GM12892 (cell line): ENCODE measurements at regions not wholly inside any gene's neighbourhood (a gene's known extent, or its start where the extent isn't known, plus 50 kb on each side); places are given as distances from the start of the nearest gene placed in this dataset.

ENCODE experiments used
- DNase-seq: peaks from one replicate; pipeline ENCODE4 v3.0.0; 2011; ENCODE audit not compliant: insufficient read length
- FAIRE-seq: peaks from 2 replicates; lab custom pipeline; 2011; peaks lifted over from hg19 to GRCh38; lab: Jason Lieb, UNC
- POLR2A ChIP-seq: IDR thresholded peaks from 2 replicates; pipeline ENCODE4 v1.6.1; 2011; ENCODE audit warnings: low read depth, low read length, control low read depth
- POLR2AphosphoS5 ChIP-seq: IDR thresholded peaks from 2 replicates; pipeline ENCODE4 v1.6.1; 2011; ENCODE audit warnings: low read depth, low read length, control low read depth
- TAF1 ChIP-seq: IDR thresholded peaks from 2 replicates; pipeline ENCODE4 v1.6.1; 2011; ENCODE audit warnings: low read depth, mild to moderate bottlenecking, control low read depth, low read length, borderline replicate concordance

DNA sequence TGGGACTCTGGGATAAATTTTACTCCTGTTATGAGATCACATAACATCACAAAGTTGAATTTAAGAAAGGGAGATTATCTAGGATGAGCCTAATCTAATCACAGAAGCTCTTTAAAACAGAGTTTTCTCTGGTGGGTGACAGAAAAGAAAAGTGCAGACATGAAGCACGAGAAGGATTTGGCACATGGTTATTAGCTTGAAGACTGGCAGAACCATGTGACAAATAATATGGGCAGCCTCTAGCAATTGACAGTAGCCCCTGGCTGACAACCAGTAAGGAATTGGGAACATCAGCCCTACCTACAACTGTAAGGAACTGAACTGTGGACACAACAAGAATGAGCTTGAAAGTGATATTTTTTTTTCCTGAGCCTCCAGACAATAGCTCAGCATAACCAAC lies 243.1 kb downstream of the HTR1A start:
- TF ChIP-seq POLR2A (no peak), POLR2AphosphoS5 (no peak), TAF1 (no peak)
- DNase-seq = no peak
- no peak for FAIRE-seq

- FAIRE-seq (no peak), DNase-seq (no peak)
- TF ChIP-seq POLR2AphosphoS5 (no peak), POLR2A (no peak), TAF1 (no peak)
These were observed 262.0 kb downstream of the HTR1A start for GRCh38 chr5:63700241-63700640.

DNA sequence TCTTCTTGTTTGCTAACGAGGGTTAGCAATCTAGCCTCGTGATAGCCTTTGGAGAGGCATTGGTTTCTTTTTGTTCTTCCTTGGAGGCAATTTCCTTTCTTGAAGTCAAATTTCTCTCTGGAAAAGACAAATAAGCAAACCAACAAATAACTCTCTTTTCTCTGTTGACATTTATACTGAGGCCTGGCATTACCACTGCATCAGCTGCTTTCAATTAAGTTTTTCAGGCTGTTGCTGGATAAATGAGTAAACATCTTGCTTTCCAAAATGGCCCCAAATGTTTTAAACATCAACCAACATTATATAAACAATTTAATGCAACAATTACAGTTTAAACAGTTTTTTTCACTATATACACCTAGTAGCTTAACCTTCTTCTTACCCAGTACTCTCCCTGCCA lies 264.4 kb downstream of the HTR1A start:
- DNase-seq = no peak
- no peak for FAIRE-seq
- no peak for TF ChIP-seq POLR2AphosphoS5
- no peak for TF ChIP-seq TAF1
- TF ChIP-seq POLR2A = no peak

DNA sequence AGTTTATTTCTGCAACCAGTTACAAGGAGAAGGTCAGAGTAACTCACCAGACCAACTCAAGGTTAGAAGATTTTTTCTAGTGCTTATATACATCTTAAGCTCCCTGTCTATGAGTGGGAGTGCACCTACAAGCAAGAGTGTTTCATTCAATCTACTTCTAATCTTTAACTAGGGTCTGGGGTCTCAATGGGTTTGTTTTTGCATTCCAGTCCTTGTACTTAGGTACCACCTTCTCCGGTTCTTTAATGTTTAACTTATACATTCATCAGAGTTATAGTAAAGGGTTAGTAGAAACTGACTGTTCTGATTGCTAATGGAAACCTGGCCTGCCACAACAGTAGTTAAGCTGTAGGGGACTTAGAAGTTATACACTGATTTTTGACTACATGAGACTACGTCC lies 271.7 kb downstream of the HTR1A start:
- TF ChIP-seq POLR2AphosphoS5 (no peak), POLR2A (no peak), TAF1 (no peak)
- no peak for DNase-seq
- FAIRE-seq = no peak

- no peak for TF ChIP-seq POLR2A
- TF ChIP-seq POLR2AphosphoS5 = no peak
- TF ChIP-seq TAF1 = no peak
- DNase-seq (no peak), FAIRE-seq (no peak)
These were observed 274.3 kb downstream of the HTR1A start for GRCh38 chr5:63687854-63688516.

- TF ChIP-seq TAF1 (no peak), POLR2A (no peak), POLR2AphosphoS5 (no peak)
- FAIRE-seq (no peak), DNase-seq (no peak)
These were observed 275.3 kb downstream of the HTR1A start for GRCh38 chr5:63686938-63687337.

GRCh38 chr5:63686181-63686580 lies 276.1 kb downstream of the HTR1A start:
- FAIRE-seq = no peak
- DNase-seq = no peak
- TF ChIP-seq TAF1 (no peak), POLR2AphosphoS5 (no peak)

- DNase-seq (no peak), FAIRE-seq (no peak)
- TF ChIP-seq POLR2A = no peak
- TF ChIP-seq TAF1 = no peak
- TF ChIP-seq POLR2AphosphoS5 = no peak
These were observed 276.8 kb downstream of the HTR1A start for GRCh38 chr5:63685454-63685853.

- no peak for DNase-seq
- TF ChIP-seq TAF1 (no peak), POLR2AphosphoS5 (no peak), POLR2A (no peak)
These were observed 287.4 kb downstream of the HTR1A start for GRCh38 chr5:63674881-63675280.

GRCh38 chr5:63655043-63655442 lies 307.2 kb downstream of the HTR1A start:
- no peak for FAIRE-seq
- no peak for DNase-seq

More at GRCh38 chr5:63674881-63675280, 287.4 kb downstream of the HTR1A start:
- FAIRE-seq = no peak

GRCh38 chr5:63650581-63650980 lies 311.7 kb downstream of the HTR1A start:
- TF ChIP-seq TAF1 (no peak), POLR2A (no peak), POLR2AphosphoS5 (no peak)
- DNase-seq (no peak), FAIRE-seq (no peak)

More at GRCh38 chr5:63655043-63655442, 307.2 kb downstream of the HTR1A start:
- TF ChIP-seq POLR2A (no peak), POLR2AphosphoS5 (no peak), TAF1 (no peak)

GRCh38 chr5:63648376-63648775 lies 313.9 kb downstream of the HTR1A start:
- FAIRE-seq (no peak), DNase-seq (no peak)
- TF ChIP-seq TAF1 = no peak
- TF ChIP-seq POLR2AphosphoS5 = no peak
- TF ChIP-seq POLR2A = no peak
